ENCODE measurements at regions not wholly inside any gene's neighbourhood (a gene's known extent, or its start where the extent isn't known, plus 50 kb on each side); places are given as distances from the start of the nearest gene placed in this dataset.

DNA sequence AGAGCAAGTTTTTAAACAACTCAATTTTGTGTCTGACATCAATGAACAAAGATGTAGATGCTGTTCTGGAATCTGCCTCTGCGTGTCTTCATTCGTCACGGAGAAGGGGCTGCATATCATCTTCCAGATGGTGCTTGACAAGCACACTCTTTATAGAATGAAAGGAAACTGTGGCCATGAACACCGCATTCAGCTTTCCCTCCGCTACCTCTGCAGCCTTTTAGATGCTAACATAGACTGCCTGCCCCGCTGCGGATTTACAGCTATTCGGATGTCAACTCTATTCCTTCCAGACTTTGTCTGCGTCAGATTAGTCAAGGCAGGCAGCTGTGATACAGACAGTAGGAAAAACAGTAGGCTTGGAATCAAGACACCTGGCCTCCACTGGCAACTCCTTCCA lies 232.9 kb downstream of the TJP1 start:
- H3K4me1 ChIP-seq (ENCODE audit: control insufficient read depth, insufficient read depth, low read length) = no peaks in the 10 kb centered on the region
- H2BK20ac ChIP-seq (ENCODE audit: low read depth, low read length) = no peak overlapping the region
- H2BK5ac ChIP-seq (ENCODE audit: low read depth, low read length, poor library complexity, severe bottlenecking) = no peak overlapping the region
- no peaks in the 10 kb centered on the region for H3K9me3 ChIP-seq (ENCODE audit: control insufficient read depth, insufficient read depth, low read length)
- H3K4me2 ChIP-seq (ENCODE audit: low read depth, low read length) = no peak overlapping the region
- no peaks in the 10 kb centered on the region for H3K9me1 ChIP-seq (ENCODE audit: insufficient read depth, low read length)
- dilution Hi-C loops (cut with HindIII; ENCODE audit: low sequenced_read_pairs, unreplicated experiment) = no loop called here
- H3K14ac ChIP-seq (replicated peaks; ENCODE audit: low read depth, low read length) = no peak overlapping the region
- intact Hi-C loops (cut with micrococcal nuclease) = loop anchor here (10.0 kb wide), 1 partner anchor 55 kb away; no protein-coding TSS in a partner anchor
- H3K27ac ChIP-seq (ENCODE audit: insufficient read depth, low read length) = no peak overlapping the region
- no peak overlapping the region for H3K56ac ChIP-seq (ENCODE audit: extremely low read depth, insufficient read depth, low read length)
- DNase-seq = no peak
- no peak overlapping the region for H4K8ac ChIP-seq (ENCODE audit: low read depth in 2 of 2, low read length in 2 of 2)
- no peak overlapping the region for H3K9ac ChIP-seq (ENCODE audit: low read depth, low read length)
- TF ChIP-seq RFX5 (IDR thresholded peaks at IDR 0.05; ENCODE audit: low read depth, low read length) = no peak
- TF ChIP-seq CHD1 (IDR thresholded peaks at IDR 0.05; ENCODE audit: low read depth, low read length) = no peak
- no peak for TF ChIP-seq MAZ (IDR thresholded peaks at IDR 0.05; ENCODE audit: borderline replicate concordance, low read depth, low read length)
- no peak for TF ChIP-seq MAFK (IDR thresholded peaks at IDR 0.05; ENCODE audit: low read depth, low read length)
- TF ChIP-seq FOS (IDR thresholded peaks at IDR 0.05; ENCODE audit: low read depth, low read length) = no peak
- no peak for TF ChIP-seq POLR2A (IDR thresholded peaks at IDR 0.05; ENCODE audit: low read depth, low read length)
- no peak for TF ChIP-seq BHLHE40 (IDR thresholded peaks at IDR 0.05; ENCODE audit: low read depth, low read length)
- no peak for TF ChIP-seq RAD21 (IDR thresholded peaks at IDR 0.05; ENCODE audit: low read length)
- TF ChIP-seq, protein P1, sequence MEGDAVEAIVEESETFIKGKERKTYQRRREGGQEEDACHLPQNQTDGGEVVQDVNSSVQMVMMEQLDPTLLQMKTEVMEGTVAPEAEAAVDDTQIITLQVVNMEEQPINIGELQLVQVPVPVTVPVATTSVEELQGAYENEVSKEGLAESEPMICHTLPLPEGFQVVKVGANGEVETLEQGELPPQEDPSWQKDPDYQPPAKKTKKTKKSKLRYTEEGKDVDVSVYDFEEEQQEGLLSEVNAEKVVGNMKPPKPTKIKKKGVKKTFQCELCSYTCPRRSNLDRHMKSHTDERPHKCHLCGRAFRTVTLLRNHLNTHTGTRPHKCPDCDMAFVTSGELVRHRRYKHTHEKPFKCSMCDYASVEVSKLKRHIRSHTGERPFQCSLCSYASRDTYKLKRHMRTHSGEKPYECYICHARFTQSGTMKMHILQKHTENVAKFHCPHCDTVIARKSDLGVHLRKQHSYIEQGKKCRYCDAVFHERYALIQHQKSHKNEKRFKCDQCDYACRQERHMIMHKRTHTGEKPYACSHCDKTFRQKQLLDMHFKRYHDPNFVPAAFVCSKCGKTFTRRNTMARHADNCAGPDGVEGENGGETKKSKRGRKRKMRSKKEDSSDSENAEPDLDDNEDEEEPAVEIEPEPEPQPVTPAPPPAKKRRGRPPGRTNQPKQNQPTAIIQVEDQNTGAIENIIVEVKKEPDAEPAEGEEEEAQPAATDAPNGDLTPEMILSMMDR (conservative IDR thresholded peaks at IDR 0.05; ENCODE audit: low read depth, low read length) = no peak
- TF ChIP-seq, protein P2, sequence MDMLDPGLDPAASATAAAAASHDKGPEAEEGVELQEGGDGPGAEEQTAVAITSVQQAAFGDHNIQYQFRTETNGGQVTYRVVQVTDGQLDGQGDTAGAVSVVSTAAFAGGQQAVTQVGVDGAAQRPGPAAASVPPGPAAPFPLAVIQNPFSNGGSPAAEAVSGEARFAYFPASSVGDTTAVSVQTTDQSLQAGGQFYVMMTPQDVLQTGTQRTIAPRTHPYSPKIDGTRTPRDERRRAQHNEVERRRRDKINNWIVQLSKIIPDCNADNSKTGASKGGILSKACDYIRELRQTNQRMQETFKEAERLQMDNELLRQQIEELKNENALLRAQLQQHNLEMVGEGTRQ (IDR thresholded peaks at IDR 0.05; ENCODE audit: low read depth, low read length) = no peak
- TF ChIP-seq CEBPB (IDR thresholded peaks at IDR 0.05; ENCODE audit: low read depth, low read length) = no peak
- TF ChIP-seq RCOR1 (IDR thresholded peaks at IDR 0.05; ENCODE audit: insufficient replicate concordance, low read length) = no peak
- TF ChIP-seq, protein P3, sequence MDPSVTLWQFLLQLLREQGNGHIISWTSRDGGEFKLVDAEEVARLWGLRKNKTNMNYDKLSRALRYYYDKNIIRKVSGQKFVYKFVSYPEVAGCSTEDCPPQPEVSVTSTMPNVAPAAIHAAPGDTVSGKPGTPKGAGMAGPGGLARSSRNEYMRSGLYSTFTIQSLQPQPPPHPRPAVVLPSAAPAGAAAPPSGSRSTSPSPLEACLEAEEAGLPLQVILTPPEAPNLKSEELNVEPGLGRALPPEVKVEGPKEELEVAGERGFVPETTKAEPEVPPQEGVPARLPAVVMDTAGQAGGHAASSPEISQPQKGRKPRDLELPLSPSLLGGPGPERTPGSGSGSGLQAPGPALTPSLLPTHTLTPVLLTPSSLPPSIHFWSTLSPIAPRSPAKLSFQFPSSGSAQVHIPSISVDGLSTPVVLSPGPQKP (IDR thresholded peaks at IDR 0.05; ENCODE audit: borderline replicate concordance, low read depth, low read length) = no peak
- TF ChIP-seq SMC3 (IDR thresholded peaks at IDR 0.05; ENCODE audit: low read depth, low read length) = no peak
- TF ChIP-seq MXI1 (IDR thresholded peaks at IDR 0.05; ENCODE audit: borderline replicate concordance, low read depth, low read length) = no peak
- TF ChIP-seq NFE2L2 (IDR thresholded peaks at IDR 0.05; ENCODE audit: low read depth, low read length) = no peak
- BruUV-seq (replicated peaks) = no TSS peak
- H4K91ac ChIP-seq (ENCODE audit: insufficient read depth, low read depth, low read length) = no peak overlapping the region
- no peak for ATAC-seq (ENCODE audit: low read depth)
- ChIA-PET POLR2A (ENCODE audit: unreplicated experiment) (no interaction called here), CTCF (no interaction called here)
- H4K5ac ChIP-seq (ENCODE audit: low read depth, low read length) = no peak overlapping the region
- no peak overlapping the region for H3K4me3 ChIP-seq (ENCODE audit: insufficient read depth, low read depth, low read length)
- H3K79me1 ChIP-seq (ENCODE audit: low read depth in 1 of 2, low read length in 2 of 2) = no peaks in the 10 kb centered on the region
- peaks cover 20% of the 10 kb centered on the region for H3K27me3 ChIP-seq (ENCODE audit: control insufficient read depth, insufficient read depth, low read length)
- no peak overlapping the region for H2BK120ac ChIP-seq (ENCODE audit: low read depth, low read length)
- H3K36me3 ChIP-seq (ENCODE audit: control insufficient read depth, insufficient read depth, low read length) = no peaks in the 10 kb centered on the region
- no peak overlapping the region for H2BK15ac ChIP-seq (ENCODE audit: low read depth, low read length)
- H3K18ac ChIP-seq (ENCODE audit: low read depth, low read length) = no peak overlapping the region
- no peak overlapping the region for H3K4ac ChIP-seq (ENCODE audit: low read depth, low read length)
- no peak overlapping the region for H2AK5ac ChIP-seq (ENCODE audit: low read depth, low read length)
- WGBS, 2 experiments (ENCODE audit: extremely low coverage in 2 of 2, insufficient read length in 1 of 2) = 40% methylated on average over 1 of the region's 9 CpGs; no CpG with 5 or more reads in 1 of the 2 experiments
- H2AFZ ChIP-seq (replicated peaks; ENCODE audit: low read length, poor library complexity) = no peak overlapping the region
- no peak overlapping the region for H3K23ac ChIP-seq (ENCODE audit: low read depth, low read length)
- no peak overlapping the region for H2AK9ac ChIP-seq (replicated peaks; ENCODE audit: low read depth, low read length, poor library complexity)
- H4K20me1 ChIP-seq (ENCODE audit: insufficient read depth, low read length) = no peaks in the 10 kb centered on the region
- in situ Hi-C loops (cut with MboI; ENCODE audit: low sequenced_read_pairs) = loop anchor here (5.0 kb wide), 1 partner anchor 48 kb away; no protein-coding TSS in a partner anchor
